Stimulated activated CD4-positive, alpha-beta T cell treated with anti-CD3 and anti-CD28 coated beads, TNF-alpha, amount 100 ng/mL, for 48 hours (primary cell): ENCODE measurements at regions not wholly inside any gene's neighbourhood (a gene's known extent, or its start where the extent isn't known, plus 50 kb on each side); places are given as distances from the start of the nearest gene placed in this dataset.
"Not testable (repeated sequence)": the region's sequence is repeated elsewhere in the genome, so short reads cannot be mapped to it uniquely, and the experiment has no call there.

Experiments used
- DNase-seq, 3 donors: peaks; one replicate each; pipeline ENCODE4 v3.0.0-alpha.2; 2020; ENCODE audit warnings: low read depth in 3 of 3

GRCh38 chr17:72470121-72470705 lies 349.4 kb downstream of the SOX9 start:
- DNase-seq, result no peak

- no peak for DNase-seq
Observed at GRCh38 chr17:72470734-72471133, 349.9 kb downstream of the SOX9 start.

GRCh38 chr17:72471296-72471695 lies 350.5 kb downstream of the SOX9 start:
- DNase-seq, result no peak

- no peak for DNase-seq
Observed at GRCh38 chr17:72472106-72472505, 351.3 kb downstream of the SOX9 start.

GRCh38 chr17:72472853-72473390 lies 352.1 kb downstream of the SOX9 start:
- DNase-seq, result not testable (repeated sequence)

- no peak for DNase-seq
Observed at GRCh38 chr17:72474243-72474642, 353.4 kb downstream of the SOX9 start.

GRCh38 chr17:72474719-72475477 lies 354.1 kb downstream of the SOX9 start:
- no peak for DNase-seq

- DNase-seq, result no peak
Observed at GRCh38 chr17:72476134-72476533, 355.3 kb downstream of the SOX9 start.

GRCh38 chr17:72476575-72476986 lies 355.8 kb downstream of the SOX9 start:
- no peak for DNase-seq

GRCh38 chr17:72477491-72477890 lies 356.7 kb downstream of the SOX9 start:
- DNase-seq, result no peak

- DNase-seq, result no peak
Observed at GRCh38 chr17:72479113-72479512, 358.3 kb downstream of the SOX9 start.

GRCh38 chr17:72481572-72481971 lies 360.8 kb downstream of the SOX9 start:
- DNase-seq, result no peak

- DNase-seq, result no peak
Observed at GRCh38 chr17:72485596-72485995, 364.8 kb downstream of the SOX9 start.

- DNase-seq, result no peak
Observed at GRCh38 chr17:72486806-72487205, 366.0 kb downstream of the SOX9 start.

GRCh38 chr17:72487731-72488494 lies 367.1 kb downstream of the SOX9 start:
- no peak for DNase-seq

GRCh38 chr17:72488555-72489271 lies 367.9 kb downstream of the SOX9 start:
- DNase-seq, result no peak

- DNase-seq, result no peak
Observed at GRCh38 chr17:72489272-72489641, 368.4 kb downstream of the SOX9 start.

GRCh38 chr17:72491102-72491501 lies 370.3 kb downstream of the SOX9 start:
- no peak for DNase-seq

- no peak for DNase-seq
Observed at GRCh38 chr17:72492494-72492893, 371.7 kb downstream of the SOX9 start.

GRCh38 chr17:72492941-72493340 lies 372.1 kb downstream of the SOX9 start:
- no peak for DNase-seq

GRCh38 chr17:72494566-72494965 lies 373.7 kb downstream of the SOX9 start:
- no peak for DNase-seq

GRCh38 chr17:72496461-72496860 lies 375.6 kb downstream of the SOX9 start:
- no peak for DNase-seq
